RKO (cell line): ENCODE measurements at regions not wholly inside any gene's neighbourhood (a gene's known extent, or its start where the extent isn't known, plus 50 kb on each side); places are given as distances from the start of the nearest gene placed in this dataset.
"Not testable (repeated sequence)": the region's sequence is repeated elsewhere in the genome, so short reads cannot be mapped to it uniquely, and the experiment has no call there.

Experiments
- DNase-seq: peaks from one replicate; pipeline ENCODE4 v3.0.0-alpha.2; 2016; ENCODE audit warnings: low spot score

DNA sequence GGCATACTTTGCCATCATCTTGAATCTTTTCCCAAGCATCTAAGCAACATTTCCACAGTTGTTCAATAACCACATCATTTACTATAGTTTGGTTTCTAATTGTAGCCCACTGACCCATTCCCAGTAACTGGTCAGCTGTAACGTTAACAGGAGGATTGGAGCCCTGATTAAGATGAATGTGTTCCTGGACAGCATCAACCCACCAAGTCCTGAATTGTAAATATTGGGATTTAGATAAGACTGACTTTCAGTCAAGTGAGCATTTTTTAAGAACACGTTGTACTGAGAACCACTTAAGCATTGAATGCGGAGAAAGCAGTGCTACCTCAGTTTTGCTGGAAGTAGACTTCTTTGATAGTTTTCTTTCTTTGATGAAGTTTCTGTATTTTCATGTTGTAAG, 53.3 kb upstream of the ARL4D start:
- DNase-seq, result not testable (repeated sequence)

- no peak for DNase-seq
Measured at GRCh38 chr17:43344685-43345084, 54.1 kb upstream of the ARL4D start.

- DNase-seq, result no peak
Measured at GRCh38 chr17:43342589-43342890, 56.3 kb upstream of the ARL4D start.

DNA sequence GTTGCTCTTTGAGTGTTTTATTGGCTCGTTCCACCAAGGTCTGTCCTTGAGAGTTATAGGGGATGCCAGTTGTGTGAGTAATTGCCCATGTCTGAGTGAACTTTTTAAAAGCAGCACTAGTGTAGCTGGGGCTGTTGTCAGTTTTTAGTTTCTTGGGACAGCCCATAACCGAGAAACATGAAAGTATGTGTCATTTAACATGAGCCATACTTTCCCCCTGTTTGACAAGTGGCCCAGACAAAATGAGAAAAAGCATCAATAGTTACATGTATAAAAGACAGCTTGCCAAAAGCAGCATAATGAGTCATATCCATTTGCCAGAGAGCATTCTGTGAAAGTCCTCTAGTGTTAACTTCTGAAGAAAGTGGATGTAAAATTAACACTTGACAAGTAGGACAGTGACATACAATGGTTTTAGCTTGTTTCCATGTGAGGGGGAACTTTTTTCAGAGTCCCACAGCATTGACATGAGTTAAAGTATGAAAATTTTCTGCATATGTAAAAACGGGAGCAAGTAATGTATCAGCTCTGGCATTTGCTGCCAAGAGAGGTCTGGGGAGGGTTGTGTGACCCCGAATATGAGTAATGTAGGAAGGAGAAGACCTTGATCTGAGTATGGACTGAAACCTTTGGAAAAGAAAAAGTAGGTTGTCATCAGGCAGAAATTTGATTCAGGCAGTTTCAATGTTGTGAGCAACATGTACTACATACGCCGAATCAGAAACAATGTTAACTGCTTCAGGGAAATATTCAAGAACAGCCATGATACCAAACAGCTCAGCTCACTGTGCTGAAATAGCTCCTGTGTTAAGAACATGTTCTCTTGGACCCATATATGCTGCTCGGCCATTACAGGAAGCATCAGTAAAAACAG, 56.8 kb upstream of the ARL4D start:
- DNase-seq, result peak; percentile 74

- peak; percentile 80 for DNase-seq
Measured at GRCh38 chr17:43338886-43339516, 59.8 kb upstream of the ARL4D start.

DNA sequence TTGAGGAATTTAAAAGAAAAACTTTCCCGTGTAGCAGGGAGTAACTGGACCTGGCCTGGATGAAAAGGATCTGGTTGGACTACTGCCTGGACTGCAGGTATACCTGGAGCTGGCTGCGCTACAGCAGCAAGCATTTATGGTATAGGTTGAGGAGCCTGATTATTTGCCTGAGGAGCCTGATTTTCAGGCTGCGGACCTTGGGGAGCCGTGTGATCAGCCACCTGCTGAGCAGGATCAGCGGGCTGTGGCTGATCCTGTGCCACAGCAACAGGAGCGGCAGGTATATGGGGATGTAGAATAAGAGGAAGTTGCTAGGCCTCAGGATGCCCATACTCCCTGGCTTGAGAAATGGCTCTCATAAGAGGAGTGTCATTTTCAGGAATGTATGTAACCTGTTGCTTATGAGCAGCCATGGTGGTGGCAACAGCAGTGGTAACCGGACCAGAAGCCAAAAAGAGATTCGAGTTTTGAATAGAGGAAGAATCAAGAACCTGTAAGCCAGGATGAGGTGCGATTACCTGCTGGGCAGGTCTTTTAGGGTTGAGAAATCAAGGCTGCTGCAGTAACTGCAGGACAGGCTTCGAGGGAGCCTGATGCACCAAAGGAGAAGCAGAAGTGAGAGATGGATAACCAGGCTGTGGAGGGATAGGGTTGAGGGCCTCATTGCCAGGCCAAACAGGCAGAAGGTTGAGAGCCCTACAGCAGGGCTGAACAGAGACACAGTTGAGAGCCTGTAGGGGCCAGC, 60.9 kb upstream of the ARL4D start:
- no peak for DNase-seq

GRCh38 chr17:43334738-43335402, 63.9 kb upstream of the ARL4D start:
- DNase-seq, result no peak

DNA sequence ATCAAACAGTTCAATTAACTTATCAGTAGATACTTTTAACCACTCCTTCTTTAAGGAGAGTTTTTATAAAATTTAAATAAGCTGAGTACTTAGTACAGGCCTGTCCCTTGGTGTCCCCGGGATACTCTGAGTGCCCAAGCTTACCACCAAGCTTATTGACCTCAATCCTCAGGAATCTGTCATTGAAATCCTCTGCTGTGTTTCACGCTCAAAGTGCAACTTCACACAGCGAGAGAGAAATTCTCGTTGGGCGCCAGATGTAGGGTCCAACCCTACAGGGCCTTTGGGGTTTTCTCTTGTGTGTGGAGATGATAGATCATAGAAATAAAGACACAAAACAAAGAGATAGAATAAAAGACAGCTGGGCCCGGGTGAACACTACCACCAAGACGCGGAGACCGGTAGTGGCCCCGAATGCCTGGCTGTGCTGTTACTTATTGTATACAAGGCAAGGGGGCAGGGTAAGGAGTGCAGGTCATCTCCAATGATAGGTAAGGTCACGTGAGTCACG, 65.3 kb upstream of the ARL4D start:
- no peak for DNase-seq

GRCh38 chr17:43332230-43332629, 66.6 kb upstream of the ARL4D start:
- DNase-seq, result no peak

DNA sequence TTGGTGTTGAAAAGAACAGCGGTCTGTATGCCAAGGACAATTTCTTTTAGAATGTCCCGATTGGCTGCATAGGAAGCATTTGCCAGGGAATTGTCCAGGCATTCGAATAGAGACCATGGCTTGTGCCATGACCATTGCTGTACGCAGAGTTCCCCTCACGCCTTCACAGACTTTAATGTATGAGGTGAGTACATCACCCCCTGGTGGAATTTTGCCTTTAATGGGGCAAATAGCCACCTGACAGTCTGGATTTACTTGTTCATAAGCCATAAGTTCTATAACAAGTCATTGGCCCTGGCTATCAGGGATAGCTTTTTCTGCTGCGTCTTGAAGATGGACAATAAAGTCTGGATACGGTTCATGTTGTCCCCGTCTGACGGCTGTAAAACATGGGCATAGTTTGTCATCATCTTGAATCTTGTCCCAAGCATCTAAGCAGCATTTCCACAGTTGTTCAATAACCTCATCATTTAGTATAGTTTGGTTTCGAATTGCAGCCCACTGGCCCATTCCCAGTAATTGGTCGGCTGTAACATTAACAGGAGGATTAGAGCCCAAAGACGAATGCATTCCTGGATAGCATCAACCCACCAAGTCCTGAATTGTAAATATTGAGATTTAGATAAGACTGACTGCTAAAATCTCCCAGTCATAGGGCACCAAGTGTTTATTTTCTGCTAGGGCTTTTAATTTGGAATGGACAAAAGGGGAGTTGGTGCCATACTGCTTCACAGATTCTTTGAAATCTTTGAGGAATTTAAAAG, 67.7 kb upstream of the ARL4D start:
- no peak for DNase-seq

DNA sequence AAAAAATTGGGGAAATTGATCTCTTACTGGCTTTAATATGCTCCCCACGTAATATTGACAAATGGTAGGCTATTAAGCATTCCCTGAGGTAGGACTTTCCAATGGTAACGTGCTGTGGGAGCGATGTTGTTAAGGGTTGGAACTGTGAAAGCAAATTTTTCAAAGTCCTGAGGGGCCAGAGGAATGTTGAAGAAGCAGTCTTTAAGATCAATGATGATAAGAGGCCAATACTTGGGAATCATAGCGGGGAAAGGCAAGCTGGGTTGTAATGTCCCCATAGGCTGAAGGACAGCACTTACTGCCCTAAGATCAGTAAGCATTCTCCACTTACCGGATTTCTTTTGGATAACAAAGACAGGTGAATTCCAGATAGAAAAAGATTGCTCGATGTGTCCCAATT, 69.6 kb upstream of the ARL4D start:
- DNase-seq, result no peak

GRCh38 chr17:43328650-43329049, 70.1 kb upstream of the ARL4D start:
- no peak for DNase-seq

GRCh38 chr17:43327834-43328420, 70.9 kb upstream of the ARL4D start:
- no peak for DNase-seq

- DNase-seq, result no peak
Measured at GRCh38 chr17:43327421-43327820, 71.4 kb upstream of the ARL4D start.

DNA sequence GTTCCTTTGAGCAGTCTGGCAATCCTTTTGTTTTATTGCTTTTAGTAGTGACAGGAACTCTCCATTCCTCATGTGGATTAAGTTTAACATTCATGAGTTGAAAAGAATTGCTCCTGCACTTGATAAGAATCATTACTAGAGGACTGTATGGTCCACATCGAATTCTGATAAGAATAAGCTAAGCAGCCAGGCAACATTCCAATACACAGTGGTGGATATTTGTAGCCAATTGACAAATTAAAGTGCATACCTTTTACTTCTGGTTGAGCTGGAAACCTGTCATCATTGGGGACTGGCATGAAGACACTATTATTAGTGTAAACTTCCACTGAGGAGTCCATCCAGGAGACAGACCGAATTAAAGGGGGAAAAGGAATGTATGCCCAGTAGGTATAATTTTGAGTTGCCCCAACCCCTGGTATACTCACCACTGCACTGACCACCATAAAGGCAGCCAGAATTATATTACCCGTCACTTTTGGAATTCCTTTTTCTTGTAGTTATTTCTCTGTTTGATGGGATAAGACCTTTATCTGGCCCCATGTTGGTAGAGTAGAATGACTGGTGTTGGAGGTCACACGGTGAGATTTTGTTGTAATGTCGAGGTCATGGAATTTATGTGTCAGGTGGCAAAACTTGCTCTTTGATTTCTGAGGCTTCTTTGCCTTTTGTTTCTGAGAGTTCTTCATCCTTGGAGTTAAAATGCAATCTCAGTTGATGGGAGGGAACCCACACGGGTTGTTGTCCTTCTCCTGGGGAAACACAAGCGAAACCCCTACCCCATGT, 72.1 kb upstream of the ARL4D start:
- DNase-seq, result no peak

DNA sequence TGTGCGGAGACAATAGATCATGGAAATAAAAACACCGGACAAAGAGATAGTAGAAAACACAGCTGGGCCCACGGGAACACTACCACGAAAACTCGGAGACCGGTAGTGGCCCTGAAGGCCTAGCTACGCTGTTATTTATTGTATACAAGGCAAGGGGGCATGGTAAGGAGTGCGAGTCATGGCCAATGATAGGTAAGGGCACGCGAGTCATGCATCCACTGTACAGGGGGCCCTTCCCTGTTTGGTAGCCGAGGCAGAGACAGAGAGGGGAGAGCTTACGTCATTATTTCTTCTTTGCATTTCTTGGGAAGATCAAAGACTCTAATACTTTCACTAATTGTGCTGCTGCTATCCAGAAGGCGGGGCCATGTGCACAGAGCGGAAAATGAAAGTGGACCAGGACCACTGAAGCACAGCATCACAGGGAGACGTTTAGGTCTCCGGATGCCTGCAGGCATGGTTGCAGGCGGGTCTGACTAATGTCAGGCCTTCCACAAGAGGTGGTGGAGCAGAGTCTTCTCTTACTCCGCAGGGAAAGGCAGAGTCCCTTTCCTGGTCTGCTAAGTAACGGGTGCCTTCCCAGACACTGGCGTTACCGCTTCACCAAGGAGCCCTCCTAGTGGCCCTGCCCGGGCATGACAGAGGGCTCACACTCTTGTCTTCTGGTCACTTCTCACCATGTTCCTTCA, 74.4 kb upstream of the ARL4D start:
- DNase-seq, result no peak

GRCh38 chr17:43319293-43320124, 79.3 kb upstream of the ARL4D start:
- no peak for DNase-seq

- DNase-seq, result no peak
Measured at GRCh38 chr17:43316522-43317142, 82.2 kb upstream of the ARL4D start.
